H1 (cell line): ENCODE measurements at regions not wholly inside any gene's neighbourhood (a gene's known extent, or its start where the extent isn't known, plus 50 kb on each side); places are given as distances from the start of the nearest gene placed in this dataset.

ENCODE experiments used
- KDM5A ChIP-seq: fragments of 200-600 bp; IDR thresholded peaks from 2 replicates; pipeline ENCODE4 v1.7.1; 2012; ENCODE audit warnings: mild to moderate bottlenecking, low read length, inconsistent platforms, mixed read lengths
- MAFK ChIP-seq: IDR thresholded peaks from 2 replicates; pipeline ENCODE4 v1.6.1; 2012; ENCODE audit warnings: low read depth, mild to moderate bottlenecking, improper control_type of control experiment, low read length
- RAD21 ChIP-seq, 2 experiments: IDR thresholded peaks in 1 of 2; conservative IDR thresholded peaks in 1 of 2; 2 replicates each; pipeline ENCODE4 v1.6.1; 2011; ENCODE audit warnings: low read depth in 2 of 2, low read length in 2 of 2, improper control_type of control experiment in 1 of 2, inconsistent platforms in 1 of 2, mild to moderate bottlenecking in 1 of 2, moderate library complexity in 1 of 2
- SAP30 ChIP-seq: fragments of 300-600 bp; sonication (generic); IDR thresholded peaks from 2 replicates; pipeline ENCODE4 v1.7.1; 2012; ENCODE audit warnings: low read length, moderate library complexity, mild to moderate bottlenecking, inconsistent platforms; ENCODE audit not compliant: insufficient read depth, insufficient replicate concordance
- SIRT6 ChIP-seq: IDR thresholded peaks from one replicate; pipeline ENCODE4 v1.7.1; 2012; ENCODE audit warnings: low read length, inconsistent platforms
- SUZ12 ChIP-seq: fragments of 200-600 bp; sonication (generic); IDR thresholded peaks from 2 replicates; pipeline ENCODE4 v1.6.1; 2012; ENCODE audit warnings: mild to moderate bottlenecking, inconsistent platforms, low read length, moderate library complexity, mixed read lengths
- TF ChIP-seq, protein P1 (sequence below): IDR thresholded peaks from 2 replicates; pipeline ENCODE4 v1.6.1; 2011; ENCODE audit warnings: low read length, improper control_type of control experiment

GRCh38 chr3:5523125-5523524, 335.6 kb downstream of the EDEM1 start (continued):
- TF ChIP-seq, protein P1, sequence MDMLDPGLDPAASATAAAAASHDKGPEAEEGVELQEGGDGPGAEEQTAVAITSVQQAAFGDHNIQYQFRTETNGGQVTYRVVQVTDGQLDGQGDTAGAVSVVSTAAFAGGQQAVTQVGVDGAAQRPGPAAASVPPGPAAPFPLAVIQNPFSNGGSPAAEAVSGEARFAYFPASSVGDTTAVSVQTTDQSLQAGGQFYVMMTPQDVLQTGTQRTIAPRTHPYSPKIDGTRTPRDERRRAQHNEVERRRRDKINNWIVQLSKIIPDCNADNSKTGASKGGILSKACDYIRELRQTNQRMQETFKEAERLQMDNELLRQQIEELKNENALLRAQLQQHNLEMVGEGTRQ: no peak
- TF ChIP-seq SIRT6 (no peak), KDM5A (no peak), SUZ12 (no peak), MAFK (no peak), RAD21 (IDR thresholded peaks at IDR 0.05 in 1 of 2, conservative IDR thresholded peaks at IDR 0.05 in 1 of 2; ENCODE audit: low read depth in 2 of 2, low read length in 2 of 2) (no peak), SAP30 (no peak)
